Nephron (organoid): ENCODE measurements at regions not wholly inside any gene's neighbourhood (a gene's known extent, or its start where the extent isn't known, plus 50 kb on each side); places are given as distances from the start of the nearest gene placed in this dataset.

Experiments
- H3K27ac Mint-ChIP-seq, 3 experiments: 2 replicates each; pipeline ENCODE4 v1.8.0; 2020; ENCODE audit warnings: mixed read lengths in 3 of 3, mild to moderate bottlenecking in 2 of 3, moderate library complexity in 1 of 3
- H3K27me3 Mint-ChIP-seq: 2 replicates; pipeline ENCODE4 v1.8.0; 2021; ENCODE audit warnings: low read depth, mild to moderate bottlenecking, moderate library complexity, mixed read lengths
- H3K36me3 Mint-ChIP-seq: 2 replicates; pipeline ENCODE4 v1.8.0; 2020; ENCODE audit warnings: low read depth, mixed read lengths
- H3K4me1 Mint-ChIP-seq: 2 replicates; pipeline ENCODE4 v1.8.0; 2020; ENCODE audit warnings: mixed read lengths
- H3K4me3 Mint-ChIP-seq, 3 experiments: 2 replicates each; pipeline ENCODE4 v1.8.0; 2020; ENCODE audit warnings: mild to moderate bottlenecking in 3 of 3, mixed read lengths in 3 of 3, moderate library complexity in 2 of 3
- H3K9me3 Mint-ChIP-seq: 2 replicates; pipeline ENCODE4 v1.8.0; 2020; ENCODE audit warnings: mixed read lengths
- TF ChIP-seq, protein P1 (sequence below), 3 experiments: fragments of 200-600 bp; sonication (generic); IDR thresholded peaks; one replicate each; pipeline ENCODE4 v1.5.0; 2021; ENCODE audit warnings: antibody characterized with exemption in 3 of 3; ENCODE audit not compliant: unreplicated experiment in 3 of 3

DNA sequence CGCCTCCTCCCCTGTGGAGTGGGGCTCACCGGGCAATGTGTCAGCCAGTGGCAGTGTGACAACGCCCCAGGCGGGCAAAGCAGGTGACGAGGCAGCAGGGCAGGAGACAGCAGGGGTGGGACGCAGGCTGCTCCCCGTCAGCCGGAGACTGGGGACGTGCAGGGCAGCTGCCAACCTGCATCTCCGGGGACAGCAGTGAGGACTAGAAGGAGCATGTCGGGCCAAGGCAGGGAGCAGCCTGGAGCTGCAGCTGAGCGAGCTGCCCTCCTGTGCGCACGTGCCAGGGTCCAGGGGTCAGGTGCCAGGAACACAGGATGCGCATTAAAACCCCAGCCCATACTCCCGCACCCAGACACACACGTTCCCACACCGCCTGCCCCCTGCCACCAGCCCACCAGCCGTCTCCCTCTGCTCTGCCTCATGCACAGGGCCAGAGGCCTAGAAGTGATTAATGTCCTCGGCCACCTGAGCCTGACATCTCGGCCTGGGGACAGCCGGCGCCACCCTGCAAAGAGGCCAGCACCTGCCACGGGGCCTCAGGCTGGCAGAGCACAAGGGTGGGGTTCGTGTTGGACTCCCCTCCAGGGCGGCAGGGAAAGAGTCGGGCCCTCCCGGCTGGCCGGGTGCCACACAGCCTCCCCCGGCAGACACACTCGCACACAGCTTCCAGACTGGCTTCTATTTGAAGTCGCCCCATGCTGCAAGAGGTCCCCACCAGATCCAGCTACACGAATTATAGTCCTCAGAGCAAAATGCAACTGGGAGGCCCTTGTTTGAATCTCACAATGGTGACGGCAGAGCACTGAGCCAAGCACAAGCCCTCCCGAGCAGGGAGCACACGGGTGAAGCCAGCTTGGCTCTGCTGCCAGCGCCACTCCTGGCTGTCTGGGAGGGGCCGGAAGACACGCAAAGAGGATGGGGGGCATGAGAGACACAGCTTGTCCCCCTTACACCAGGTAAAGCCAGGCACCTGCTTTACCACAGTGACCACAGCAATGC is 90.4 kb downstream of the RBFOX3 start:
- Mint-ChIP-seq H3K36me3 (no peaks in the 10 kb centered on the region), H3K27ac (no peak overlapping the region), H3K4me1 (peaks cover 32% of the 10 kb centered on the region), H3K27me3 (peaks cover 34% of the 10 kb centered on the region), H3K9me3 (no peaks in the 10 kb centered on the region), H3K4me3 (no peak overlapping the region)
- TF ChIP-seq, protein P1, sequence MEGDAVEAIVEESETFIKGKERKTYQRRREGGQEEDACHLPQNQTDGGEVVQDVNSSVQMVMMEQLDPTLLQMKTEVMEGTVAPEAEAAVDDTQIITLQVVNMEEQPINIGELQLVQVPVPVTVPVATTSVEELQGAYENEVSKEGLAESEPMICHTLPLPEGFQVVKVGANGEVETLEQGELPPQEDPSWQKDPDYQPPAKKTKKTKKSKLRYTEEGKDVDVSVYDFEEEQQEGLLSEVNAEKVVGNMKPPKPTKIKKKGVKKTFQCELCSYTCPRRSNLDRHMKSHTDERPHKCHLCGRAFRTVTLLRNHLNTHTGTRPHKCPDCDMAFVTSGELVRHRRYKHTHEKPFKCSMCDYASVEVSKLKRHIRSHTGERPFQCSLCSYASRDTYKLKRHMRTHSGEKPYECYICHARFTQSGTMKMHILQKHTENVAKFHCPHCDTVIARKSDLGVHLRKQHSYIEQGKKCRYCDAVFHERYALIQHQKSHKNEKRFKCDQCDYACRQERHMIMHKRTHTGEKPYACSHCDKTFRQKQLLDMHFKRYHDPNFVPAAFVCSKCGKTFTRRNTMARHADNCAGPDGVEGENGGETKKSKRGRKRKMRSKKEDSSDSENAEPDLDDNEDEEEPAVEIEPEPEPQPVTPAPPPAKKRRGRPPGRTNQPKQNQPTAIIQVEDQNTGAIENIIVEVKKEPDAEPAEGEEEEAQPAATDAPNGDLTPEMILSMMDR (IDR thresholded peaks at IDR 0.05; ENCODE audit: unreplicated experiment in 3 of 3) = no peak

DNA sequence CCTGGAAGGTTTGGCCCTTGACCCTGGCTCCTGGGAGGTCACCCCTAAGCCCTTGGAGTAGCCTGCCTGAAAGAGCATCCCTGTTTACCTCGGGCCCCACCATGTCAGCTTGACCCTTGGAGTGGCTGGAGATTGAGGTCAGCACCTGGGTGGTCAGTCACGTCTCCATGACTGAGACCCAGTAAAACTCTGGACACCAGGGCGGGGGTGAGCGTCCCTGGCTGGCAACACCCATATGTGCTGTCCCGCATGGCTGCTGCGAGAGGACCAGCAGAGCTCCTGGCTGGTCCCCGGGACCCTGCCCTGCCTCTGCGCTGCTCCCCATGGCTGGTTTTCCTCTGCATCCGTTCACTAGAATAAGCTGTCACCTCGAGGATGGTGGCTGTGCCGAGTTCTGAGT is 91.2 kb downstream of the RBFOX3 start:
- Mint-ChIP-seq H3K4me1 (peaks cover 31% of the 10 kb centered on the region), H3K4me3 (no peak overlapping the region), H3K9me3 (no peaks in the 10 kb centered on the region), H3K27me3 (peaks cover 26% of the 10 kb centered on the region), H3K36me3 (no peaks in the 10 kb centered on the region), H3K27ac (no peak overlapping the region)
- TF ChIP-seq, protein P1 (IDR thresholded peaks at IDR 0.05; ENCODE audit: unreplicated experiment in 3 of 3) = no peak

DNA sequence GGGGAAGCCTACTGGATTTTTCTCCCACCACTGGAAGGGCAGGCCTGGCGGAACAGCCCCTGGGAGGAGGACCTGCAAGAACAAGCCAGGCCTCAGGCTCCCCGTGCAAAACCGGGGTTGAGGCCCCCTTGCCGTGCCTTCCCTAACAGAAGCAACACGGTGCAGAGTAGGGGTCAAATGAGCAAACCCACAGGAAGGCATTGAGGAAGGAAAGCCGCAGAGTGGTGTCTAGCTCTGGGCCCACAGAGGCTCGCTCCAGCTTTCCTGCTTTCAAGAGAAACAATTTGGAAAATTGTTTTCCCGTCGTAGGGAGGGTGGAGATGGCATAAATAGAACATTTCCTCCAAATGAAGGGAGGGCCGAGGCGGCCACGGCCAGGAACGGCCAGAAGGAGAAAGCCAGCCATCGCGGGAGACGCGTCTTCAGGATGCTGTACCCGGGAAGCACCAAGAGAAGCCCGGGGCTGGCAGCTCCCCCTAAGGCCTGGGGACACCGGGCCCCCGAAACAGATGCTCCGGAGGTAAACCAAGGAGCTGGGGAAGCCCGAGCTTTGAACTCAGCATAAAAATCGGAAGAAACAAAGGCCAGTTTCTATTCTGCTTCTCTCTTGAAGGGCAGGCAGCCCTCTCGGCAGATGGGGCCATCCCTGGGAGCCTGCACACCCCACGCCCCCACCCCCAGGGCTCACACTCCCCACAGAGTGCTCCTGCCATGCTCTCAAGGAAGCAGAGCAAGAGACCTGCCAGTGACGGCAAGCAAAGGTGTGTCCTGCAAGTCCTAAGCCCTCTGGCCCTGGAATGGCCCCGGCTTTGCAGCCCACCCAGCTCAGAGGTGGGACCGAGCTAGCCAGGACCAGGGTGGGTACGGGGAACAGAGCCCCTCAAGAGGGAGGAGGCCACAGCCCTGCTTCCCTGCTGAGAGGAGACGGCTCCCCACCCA is 92.0 kb downstream of the RBFOX3 start:
- no peaks in the 10 kb centered on the region for H3K9me3 Mint-ChIP-seq
- peaks cover 27% of the 10 kb centered on the region for H3K4me1 Mint-ChIP-seq
- no peak overlapping the region for H3K4me3 Mint-ChIP-seq
- peaks cover 18% of the 10 kb centered on the region for H3K27me3 Mint-ChIP-seq
- no peak overlapping the region for H3K27ac Mint-ChIP-seq
- H3K36me3 Mint-ChIP-seq = no peaks in the 10 kb centered on the region
- TF ChIP-seq, protein P1 (IDR thresholded peaks at IDR 0.05; ENCODE audit: unreplicated experiment in 3 of 3) = no peak

DNA sequence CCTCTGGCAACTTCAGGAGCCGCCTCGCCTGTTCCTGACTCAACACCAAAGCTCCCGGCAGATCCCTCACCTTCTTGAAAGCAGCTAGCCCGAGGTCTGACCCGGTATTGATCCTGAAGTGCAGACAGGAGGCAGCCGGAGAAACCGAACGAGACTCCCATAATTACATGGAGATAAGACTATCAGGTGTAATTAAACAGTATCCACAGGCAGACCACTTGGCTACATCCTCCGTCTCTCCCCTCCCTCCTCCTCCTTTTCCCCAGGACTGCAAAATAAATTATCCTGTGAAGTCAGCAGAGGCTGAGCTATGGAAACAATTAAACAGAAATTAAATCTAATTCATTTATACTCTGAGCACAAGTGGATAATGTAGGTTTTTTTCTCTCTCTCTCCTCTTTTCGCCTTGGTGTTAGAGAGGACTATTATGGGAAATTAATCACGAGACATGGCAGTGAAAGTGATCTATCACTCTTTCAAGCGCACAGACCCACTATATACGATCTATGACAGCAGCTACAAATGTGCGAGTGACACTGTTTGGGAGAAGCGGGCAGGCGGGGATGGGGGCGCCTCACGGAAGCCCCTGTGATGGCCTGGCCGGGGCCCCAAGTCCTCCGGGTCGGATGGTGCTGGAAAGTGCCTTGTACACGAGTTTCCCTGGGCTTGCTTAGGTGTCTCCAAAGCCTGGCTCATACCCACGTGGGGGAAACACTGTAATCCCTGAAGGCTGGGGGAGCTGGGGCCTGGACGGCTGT is 92.8 kb downstream of the RBFOX3 start:
- Mint-ChIP-seq H3K27ac (no peak overlapping the region), H3K4me1 (peaks cover 27% of the 10 kb centered on the region), H3K9me3 (no peaks in the 10 kb centered on the region), H3K4me3 (no peak overlapping the region), H3K36me3 (no peaks in the 10 kb centered on the region), H3K27me3 (peaks cover 14% of the 10 kb centered on the region)
- TF ChIP-seq, protein P1 (IDR thresholded peaks at IDR 0.05; ENCODE audit: unreplicated experiment in 3 of 3) = no peak

DNA sequence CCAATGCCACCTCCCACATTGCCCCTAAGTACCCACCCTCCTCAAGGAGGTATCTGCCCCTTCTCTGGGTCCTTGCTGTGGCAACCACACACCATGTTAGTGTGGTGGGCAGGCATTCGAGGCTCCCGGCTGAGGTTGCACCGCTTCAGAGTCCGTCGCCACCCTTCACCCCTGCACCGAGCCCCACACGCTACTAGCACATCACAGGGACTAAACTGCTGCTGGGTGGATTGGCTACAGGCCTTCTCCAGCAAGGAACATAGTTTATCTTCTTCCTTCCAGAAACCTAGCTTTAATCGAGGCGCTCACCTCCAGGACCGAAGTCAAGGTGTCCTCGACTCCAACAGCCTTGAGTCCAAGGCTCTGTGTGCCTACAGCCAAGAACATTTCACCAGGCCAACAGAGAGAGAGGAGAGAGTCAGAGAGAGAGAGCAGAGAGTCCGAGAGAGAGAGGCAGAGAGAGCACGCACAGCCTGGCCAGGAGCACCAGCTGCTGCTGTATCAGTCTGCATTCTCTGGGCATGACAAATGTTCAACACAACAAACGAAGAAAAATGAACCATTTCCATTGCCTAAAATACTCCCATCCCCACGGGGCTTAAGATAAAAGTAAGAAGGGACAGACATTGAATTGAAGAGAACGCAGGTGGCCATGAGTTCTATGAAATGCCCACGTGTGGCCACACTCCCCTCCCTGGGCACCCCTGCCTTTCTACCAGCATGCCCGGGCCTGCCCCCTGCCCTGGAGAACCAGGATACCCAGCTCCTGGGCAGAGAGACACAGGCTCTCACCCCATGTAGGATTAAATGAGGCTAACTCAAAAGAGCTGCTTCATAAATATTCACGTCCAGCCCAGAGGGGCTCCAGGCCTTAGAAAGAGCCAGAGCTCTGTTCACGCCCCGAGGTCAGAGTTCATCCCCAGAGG is 94.9 kb downstream of the RBFOX3 start:
- Mint-ChIP-seq H3K4me3 (no peak overlapping the region), H3K27me3 (peaks cover 14% of the 10 kb centered on the region), H3K27ac (no peak overlapping the region), H3K36me3 (no peaks in the 10 kb centered on the region), H3K4me1 (peaks cover 27% of the 10 kb centered on the region), H3K9me3 (peaks cover 3% of the 10 kb centered on the region)
- TF ChIP-seq, protein P1 (IDR thresholded peaks at IDR 0.05; ENCODE audit: unreplicated experiment in 3 of 3) = no peak
